Fibroblast of mammary gland (primary cell): ENCODE measurements at regions not wholly inside any gene's neighbourhood (a gene's known extent, or its start where the extent isn't known, plus 50 kb on each side); places are given as distances from the start of the nearest gene placed in this dataset.

ENCODE experiments used
- DNase-seq: peaks from one replicate; pipeline ENCODE4 v3.0.0-alpha.2; 2010; ENCODE audit warnings: low read depth
- H3K4me3 ChIP-seq: 2 replicates; pipeline ENCODE4 v1.5.1; 2011; ENCODE audit warnings: low read depth, mild to moderate bottlenecking, low read length, moderate library complexity; ENCODE audit not compliant: control insufficient read depth
- CTCF ChIP-seq: conservative IDR thresholded peaks from 2 replicates; pipeline ENCODE4 v1.5.1; 2011; ENCODE audit warnings: low read depth, low read length, inconsistent platforms; ENCODE audit not compliant: control insufficient read depth, insufficient read depth

GRCh38 chr2:120859814-120860578, 124.3 kb downstream of the GLI2 start:
- no peak for TF ChIP-seq CTCF
- no peak for DNase-seq

GRCh38 chr2:120860579-120860922, 124.9 kb downstream of the GLI2 start:
- TF ChIP-seq CTCF: no peak
- H3K4me3 ChIP-seq: no peak overlapping the region
- no peak for DNase-seq

More at GRCh38 chr2:120859814-120860578, 124.3 kb downstream of the GLI2 start:
- H3K4me3 ChIP-seq: no peak overlapping the region

GRCh38 chr2:120861191-120861575, 125.5 kb downstream of the GLI2 start:
- no peak for TF ChIP-seq CTCF
- H3K4me3 ChIP-seq: no peak overlapping the region
- DNase-seq: peak; percentile 39

GRCh38 chr2:120861576-120862191, 126.0 kb downstream of the GLI2 start:
- H3K4me3 ChIP-seq: no peak overlapping the region
- no peak for TF ChIP-seq CTCF
- DNase-seq: peak; percentile 76

- no peak for DNase-seq
- peak; percentile 5 for TF ChIP-seq CTCF
Observed at GRCh38 chr2:120862201-120863060, 126.8 kb downstream of the GLI2 start.

GRCh38 chr2:120863146-120863545, 127.5 kb downstream of the GLI2 start:
- no peak overlapping the region for H3K4me3 ChIP-seq
- no peak for TF ChIP-seq CTCF
- no peak for DNase-seq

More at GRCh38 chr2:120862201-120863060, 126.8 kb downstream of the GLI2 start:
- H3K4me3 ChIP-seq: no peak overlapping the region
